NCI-H1436 (cell line): ENCODE measurements at regions not wholly inside any gene's neighbourhood (a gene's known extent, or its start where the extent isn't known, plus 50 kb on each side); places are given as distances from the start of the nearest gene placed in this dataset.

Experiments used
- DNase-seq: peaks from one replicate; lab custom pipeline; 2025; lab: John Stamatoyannopoulos, UW

DNA sequence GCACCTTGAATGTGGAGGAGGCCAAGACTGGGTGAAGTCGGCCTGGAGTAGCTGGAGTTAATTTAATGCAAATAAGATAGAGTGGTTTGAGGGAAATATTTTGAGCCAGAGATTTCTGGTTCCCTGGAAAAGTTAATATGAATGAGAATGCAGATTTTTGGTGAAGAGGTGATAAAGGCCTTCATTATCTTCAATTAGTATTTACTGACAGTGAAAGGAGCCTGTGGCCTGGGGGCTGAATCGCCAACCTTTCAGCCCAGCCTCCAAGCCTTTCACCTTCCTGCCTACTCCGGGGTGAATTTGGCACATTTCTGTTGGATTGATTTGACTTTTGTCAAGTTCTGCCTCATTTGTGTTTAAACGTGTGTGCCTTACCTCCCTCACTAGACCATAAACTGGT lies 147.8 kb downstream of the SOX2 start:
- no peak for DNase-seq

DNA sequence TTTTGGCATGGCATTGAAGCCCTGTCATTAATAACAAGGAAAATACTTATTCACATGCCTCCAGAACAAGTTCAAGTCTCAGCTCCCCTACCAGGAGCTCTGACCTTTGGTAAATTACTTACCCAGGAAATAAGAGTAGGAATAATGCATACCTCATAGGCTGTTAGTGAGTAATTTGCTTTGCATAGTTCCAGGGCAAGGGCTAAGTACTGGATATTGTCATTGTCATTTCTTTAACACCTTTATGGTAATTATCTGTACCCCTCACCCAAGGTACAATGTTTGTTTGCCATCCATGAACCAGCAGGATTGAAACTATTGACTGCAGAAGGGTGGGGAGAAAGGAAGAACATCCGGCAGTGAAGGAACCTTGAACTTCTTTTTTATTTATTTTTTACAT lies 148.5 kb downstream of the SOX2 start:
- no peak for DNase-seq

DNA sequence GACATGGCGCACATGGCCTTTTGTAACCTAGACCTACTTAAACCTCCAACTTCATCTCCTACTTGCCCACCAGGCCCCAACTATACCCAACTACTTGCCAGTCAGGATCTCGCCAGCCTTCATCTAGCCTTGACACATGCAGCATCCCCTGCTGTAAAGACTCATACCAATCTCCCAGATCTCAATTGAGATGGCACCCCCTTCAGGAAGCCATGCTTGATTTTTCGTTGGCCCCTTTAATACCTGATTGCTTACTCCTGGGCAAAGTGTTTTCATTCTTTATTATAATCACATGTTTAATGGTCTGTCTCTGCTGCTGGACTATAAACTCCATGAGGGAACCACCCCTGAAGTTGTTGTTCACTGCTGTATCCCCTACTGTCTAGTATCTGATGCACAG lies 150.8 kb downstream of the SOX2 start:
- no peak for DNase-seq

DNA sequence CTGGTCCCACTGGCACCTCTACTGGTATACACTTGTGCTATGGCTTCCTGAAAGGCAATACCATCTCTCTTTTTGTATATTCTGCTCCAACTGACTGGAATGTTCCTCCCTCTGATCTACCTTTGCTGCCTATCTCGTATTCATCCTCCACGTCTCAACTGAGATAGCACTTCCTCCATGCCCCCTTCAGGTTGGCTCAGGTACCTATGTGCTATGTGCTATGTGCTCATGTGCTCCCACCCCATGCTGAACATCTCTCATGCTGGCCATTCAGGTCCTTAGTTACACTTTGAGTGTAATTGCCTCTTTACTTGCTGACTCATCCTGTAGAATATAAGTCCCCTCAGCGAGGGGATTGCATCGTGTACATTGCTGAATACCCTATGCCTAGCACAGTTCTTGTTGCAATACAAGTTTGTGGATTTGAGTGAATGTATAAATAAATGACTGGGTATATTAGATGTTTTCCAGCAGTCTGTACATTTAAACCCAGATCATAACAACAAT lies 156.9 kb downstream of the SOX2 start:
- DNase-seq: peak; percentile 85

DNA sequence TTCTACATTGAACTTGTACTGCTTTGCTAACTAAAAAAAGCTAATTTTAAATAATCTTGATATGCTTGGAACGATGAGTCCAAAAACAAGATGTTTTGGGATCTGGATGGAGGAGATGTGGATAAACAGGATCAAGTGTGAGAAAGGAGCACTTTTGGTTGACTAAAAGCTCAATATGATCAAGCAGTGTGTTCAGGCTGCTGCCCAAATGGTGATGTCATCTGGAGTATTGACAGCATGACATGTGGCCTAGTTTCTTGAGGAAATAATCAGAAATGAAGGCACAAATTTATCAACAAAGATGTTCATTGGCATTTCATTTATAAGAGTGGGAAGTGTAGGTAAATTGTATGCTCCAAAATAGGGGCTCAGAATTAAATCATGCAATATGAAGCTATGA lies 161.2 kb downstream of the SOX2 start:
- no peak for DNase-seq

DNA sequence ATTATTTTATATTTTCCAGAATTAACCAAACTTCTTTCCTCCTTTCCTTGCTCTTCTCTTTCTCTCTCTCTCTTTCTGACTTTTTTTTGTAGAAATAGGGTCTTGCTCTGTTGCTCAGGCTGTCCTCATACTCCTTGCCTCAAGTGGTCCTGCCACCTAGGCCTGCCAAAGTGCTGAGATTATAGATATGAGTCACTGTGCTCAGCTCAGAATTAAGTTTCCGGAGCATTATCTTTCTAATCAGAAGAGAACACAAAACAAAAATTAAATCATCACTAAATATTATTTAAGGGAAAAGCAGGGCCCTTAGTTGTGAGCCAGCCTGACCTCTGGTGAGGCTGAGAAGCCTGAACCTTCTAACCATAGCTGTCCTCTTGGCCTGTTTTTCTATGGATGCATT lies 168.2 kb downstream of the SOX2 start:
- DNase-seq: peak; percentile 19

DNA sequence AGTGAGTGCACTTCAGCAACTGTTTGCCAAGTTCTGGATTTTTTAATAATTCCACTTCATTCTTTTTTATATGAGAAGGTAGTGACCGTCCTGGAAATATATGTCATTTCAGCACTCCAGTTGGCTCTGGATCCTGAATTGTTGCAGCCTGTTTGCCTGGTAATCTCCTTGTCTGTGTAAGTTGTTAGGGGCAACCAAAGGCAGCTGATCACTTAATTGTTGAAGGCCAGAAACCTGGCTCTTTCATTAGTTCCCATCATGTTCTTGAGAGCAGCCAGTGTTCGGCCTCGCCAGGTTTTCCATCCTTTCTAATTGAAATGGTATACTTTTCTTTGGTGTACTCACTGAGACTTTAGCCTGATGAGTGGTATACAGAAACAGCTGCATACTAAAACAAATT lies 168.6 kb downstream of the SOX2 start:
- peak; percentile 80 for DNase-seq

DNA sequence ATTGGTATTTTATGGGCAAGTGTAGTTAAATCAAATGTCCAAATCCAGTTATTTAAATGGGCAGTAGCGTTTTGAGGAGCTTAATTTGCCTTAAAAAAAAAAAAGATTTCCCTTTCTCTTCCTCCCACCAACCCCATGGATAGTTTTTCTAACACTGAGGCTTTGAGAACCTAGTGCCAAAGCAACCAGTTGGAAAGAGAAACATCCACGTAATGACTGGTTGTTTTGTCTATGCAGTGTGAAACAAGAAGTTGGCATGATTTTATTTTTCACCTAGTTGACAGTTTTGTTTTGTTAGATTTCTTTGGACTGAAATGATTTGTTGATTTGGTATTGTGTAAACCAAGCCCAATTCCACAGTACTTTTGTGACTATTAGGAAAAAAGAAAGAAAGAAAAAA lies 170.0 kb downstream of the SOX2 start:
- DNase-seq: no peak

DNA sequence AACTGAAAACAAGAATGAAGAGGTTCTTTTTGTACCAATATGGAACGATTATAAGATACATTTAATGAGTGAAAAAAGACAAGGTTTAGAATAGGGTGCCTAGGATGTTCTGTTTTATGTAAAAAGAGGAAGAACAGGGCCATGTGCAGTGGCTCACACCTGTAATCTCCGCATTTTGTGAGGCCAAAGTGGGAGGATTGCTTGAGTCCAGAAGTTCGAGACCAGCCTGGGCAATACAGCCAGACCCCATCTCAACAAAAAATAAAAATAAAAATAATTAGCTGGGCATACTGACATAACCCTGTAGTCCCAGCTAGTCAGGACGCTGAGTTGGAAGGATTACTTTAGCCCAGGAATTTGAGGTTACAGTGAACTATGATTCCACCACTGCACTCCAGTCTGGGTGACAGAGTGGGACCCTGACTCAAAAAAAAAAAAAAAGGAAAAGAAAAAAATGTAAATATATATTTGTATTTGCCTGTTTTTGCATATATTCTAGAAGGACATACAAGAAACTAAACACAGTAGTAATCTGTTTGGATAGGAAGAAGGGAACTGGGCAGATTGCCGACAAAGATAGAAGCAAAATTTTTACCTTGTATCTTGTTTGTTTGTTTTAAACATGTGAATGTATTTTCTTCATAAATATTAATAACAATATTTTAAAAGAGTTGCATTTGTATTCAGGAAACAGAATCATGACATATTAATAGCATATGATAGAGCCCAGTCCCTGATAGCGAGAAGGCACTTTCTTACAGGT lies 174.3 kb downstream of the SOX2 start:
- no peak for DNase-seq

DNA sequence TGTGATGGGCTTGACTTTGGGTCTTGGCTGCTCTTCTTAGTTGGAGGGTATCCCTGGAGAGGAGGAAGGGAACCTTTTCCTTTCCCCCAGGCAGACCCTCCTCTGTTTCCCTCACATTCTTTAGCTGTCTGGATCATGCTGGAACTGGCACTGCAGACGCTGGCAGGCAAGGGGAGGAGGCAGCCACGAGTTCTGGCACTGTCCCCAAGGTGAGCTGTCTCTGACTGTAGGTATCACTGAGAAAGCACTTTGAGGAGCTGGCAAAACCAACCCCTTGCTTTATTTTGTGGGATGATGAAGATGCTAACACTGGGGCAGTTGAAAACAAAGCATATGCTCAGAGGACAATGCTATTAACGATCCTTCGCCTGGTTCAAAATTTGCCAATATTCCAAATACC lies 175.0 kb downstream of the SOX2 start:
- DNase-seq: no peak

DNA sequence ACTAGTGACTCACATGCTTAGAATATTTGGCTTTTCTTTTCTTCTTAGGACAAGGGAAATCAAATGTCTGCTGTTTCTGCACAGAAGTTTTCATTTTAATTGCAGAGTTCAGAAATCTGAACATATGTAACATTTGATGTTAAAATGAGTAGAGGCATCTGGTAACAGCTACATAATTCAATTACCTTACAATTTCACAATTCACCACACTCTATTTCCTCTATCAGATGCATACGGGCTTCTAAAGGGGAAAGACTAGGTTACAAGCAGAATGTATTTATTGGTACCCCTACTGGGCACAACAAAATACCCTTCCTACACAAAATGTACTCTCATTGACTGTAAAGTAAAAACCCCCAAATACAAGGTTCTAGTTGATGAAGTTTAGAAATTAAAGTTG lies 176.0 kb downstream of the SOX2 start:
- DNase-seq: no peak

DNA sequence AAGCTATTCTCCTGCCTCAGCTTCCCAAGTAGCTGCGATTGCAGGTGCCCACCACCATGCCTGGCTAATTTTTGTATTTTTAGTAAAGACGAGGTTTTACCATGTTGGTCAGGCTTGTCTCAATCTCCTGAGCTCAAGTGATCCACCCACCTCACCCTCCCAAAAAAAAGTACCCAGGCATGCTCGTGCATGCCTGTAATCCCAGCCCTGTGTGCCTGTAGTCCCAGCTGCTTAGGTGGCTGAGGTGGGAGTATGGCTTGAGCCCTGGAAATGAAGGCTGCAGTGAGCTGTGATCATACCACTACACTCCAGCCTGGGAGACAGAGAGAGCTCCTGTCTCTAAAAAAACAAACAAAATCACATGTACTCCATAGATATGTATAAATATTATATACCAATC lies 176.5 kb downstream of the SOX2 start:
- no peak for DNase-seq

DNA sequence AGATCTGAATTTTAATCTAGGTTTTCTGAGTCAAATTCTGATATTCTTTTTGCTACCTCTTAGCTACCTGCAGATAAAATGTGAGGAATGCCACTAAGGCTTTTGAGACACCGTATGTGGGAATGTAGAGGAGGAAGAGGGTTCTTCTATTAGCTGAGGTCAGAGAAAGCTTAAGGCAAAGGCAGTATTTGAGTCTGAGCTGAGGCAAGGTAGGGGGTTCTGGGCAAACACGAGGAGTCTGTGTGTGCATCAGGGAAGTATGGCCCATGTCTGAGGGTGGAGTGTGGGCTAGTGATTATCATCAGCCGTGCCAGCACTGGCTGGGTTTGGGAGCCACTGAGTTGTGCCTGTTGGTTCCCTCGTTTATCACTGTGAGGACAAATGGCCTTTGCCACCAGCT lies 181.1 kb downstream of the SOX2 start:
- DNase-seq: no peak

DNA sequence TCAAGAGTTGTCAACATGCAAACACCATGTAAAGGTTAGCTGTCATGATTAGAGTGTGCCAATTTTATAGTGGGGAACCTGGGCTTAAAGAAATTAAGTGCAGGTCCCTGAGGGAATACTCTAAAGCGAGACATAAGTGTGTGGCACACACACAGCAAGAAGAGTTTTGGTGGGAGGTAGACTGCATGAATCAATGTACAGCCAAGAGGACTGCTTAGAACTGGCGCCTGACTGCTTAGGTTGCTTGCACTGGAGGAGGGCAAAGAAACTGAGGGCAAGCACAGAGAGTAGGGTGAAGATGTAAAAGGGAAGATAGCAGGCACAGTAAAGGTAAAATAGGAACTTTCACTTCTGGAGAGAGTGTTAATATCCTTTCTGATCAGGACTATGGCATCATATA lies 184.9 kb downstream of the SOX2 start:
- DNase-seq: peak; percentile 59

DNA sequence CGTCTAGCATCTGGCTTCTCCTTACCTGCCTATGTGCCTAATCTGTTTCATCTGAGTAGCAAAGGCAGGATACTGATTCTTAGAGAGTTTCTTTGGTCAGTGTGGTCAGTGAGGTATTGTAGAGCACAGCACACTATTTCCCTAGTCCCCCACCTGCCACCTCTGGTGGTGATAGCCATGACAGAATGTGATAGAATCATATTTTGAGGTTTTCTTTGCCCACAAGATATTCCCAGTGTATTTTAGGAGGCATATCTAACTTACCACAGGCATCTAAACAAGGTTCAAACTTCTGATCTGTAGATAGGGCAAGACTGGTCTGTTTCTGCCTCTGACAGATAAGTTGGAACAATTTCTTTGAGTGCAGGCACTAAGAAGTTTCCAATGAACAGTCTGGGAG lies 188.0 kb downstream of the SOX2 start:
- no peak for DNase-seq

DNA sequence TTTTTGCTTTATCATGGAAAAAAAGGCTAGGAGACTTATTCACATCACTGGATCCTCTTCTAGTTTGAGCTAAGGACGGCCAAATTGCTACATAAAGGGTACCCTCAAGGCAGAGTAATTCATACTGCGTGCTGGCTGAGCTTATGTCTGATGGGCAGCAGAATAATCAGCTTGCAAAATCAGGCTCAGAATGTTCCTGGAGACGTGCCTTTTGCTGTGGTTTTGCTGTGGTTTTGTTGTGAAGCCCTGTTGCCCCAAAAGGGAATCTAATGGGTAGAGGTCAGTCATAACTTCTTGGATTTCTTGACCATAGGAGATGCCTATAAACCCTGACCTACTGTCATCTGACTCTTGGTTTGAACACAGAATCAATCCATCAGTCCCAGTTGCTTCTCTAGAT lies 189.9 kb downstream of the SOX2 start:
- no peak for DNase-seq

DNA sequence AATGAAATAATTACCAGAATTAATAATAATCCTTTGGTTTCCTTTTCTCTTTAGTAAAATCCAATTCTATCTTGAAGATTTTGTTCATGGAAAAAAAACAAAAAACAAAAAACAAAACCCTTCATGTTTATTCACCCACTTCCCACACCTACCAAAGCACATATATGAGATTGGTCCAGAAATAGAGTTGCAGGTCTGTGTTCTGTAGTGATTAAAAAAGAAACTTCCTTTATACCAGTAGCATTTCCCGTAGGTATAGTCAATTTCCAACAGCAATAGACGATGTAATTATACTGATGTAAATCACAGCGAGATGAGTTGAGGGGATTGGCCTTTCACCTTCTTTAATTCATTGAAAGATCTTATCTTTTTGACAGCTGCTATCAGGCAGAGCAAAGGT lies 194.6 kb downstream of the SOX2 start:
- no peak for DNase-seq

DNA sequence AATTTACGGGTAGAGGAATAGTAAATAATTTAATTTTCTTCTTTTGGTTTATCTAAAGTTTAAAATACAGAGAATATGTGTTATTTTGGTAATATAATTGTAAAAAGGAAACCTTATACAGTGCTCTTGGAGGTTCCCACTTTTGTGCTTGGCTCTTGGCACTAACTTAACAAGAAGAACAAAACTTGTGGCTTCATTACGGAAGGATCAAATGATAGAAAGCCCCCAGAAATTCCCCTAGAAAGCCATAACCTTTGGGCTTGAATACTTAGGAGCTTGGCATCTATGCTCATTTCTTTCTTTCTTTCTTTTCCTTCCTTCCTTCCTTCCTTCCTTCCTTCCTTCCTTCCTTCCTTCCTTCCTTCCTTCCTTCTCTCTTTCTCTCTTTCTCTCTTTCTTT lies 197.5 kb downstream of the SOX2 start:
- DNase-seq: no peak

DNA sequence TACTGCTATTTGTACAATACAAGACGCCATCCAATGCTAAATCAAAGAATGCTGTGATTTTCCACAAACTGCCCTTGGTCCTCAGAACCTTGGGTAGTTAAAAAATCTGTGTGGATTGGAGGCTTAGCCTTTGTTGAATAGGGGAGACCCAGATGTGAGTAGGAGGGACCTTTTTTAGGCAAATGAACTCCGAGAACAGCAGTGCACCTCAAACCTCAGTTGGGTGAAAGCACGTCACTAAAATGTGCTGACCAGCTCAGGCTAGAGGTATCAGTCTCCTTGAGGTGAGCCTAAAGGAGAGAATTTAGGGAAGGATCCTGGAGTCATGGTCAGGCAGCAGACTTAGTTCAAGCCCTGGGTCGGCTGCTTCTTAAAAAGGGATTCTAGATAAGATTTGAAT lies 200.7 kb downstream of the SOX2 start:
- no peak for DNase-seq

DNA sequence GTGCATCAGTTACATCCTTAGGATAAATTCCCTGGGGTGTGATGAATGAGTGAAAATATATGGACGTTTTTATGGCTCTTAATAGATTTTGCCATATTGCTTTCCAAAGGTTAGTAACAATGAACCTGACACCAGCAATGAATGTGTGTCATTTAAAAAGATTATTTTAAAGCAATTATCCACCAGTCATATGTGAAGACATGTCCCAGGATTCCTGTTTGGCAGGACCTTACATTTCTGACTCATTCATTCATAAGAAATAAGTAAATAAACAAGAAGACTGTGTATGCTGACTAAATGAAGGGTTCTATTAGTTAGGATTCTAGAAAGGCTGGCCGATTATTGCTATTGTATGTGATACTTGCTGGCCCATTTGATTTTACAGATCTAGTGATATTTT lies 201.5 kb downstream of the SOX2 start:
- no peak for DNase-seq

DNA sequence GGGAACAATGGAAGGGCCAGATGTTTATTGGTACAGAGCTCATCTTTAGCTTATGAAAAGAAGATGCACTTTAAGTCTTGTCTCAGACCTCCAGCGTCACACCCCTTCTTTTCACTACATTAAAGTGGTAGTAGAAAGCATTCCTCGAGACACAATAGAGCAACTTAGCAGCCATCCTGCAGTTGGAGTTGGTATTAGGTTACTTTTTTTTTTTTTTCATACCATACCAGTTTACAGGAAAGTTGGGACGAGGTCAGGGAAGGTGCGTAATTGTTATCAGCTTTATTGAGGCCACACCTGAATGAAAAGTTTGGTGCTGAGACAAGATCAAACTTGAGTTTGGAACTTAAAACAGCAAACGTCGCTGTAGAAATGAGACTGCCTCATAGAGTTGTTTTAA lies 203.8 kb downstream of the SOX2 start:
- no peak for DNase-seq

DNA sequence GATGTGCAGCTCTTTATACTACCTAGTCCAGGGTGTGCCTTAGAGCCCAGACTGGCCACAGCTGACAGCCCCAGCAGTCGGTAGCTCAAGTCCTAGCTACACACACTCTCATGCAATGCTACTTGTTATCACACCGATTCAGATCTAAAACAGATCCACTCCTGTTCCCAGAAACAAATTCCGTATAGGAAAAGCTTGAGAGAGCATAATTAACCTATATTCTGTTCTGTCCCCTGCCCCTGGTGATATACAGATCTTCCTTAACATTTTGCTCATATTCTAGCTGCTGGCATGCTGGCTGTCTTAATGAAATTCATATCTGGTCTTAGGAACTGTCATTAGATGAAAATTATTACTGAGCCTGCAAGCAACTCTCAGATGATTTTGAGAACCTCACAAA lies 204.3 kb downstream of the SOX2 start:
- no peak for DNase-seq

DNA sequence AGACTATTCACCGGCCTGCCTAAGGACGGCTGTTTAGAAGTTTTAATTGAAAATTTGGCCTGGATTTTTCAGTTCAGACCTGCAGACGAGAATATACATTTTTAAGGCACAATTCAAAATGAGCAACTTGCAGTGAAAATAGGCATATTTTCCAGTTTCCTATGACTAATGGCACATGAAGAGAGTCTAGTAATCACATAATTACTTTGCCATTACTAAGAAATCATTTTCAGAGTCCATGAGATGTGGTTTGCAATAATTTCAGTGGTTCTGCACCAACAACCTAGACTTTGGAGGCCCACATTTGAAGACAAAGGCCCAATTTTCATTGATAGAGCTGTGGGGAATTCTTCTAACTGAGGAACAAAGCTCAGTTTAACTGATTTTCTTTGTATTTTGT lies 205.3 kb downstream of the SOX2 start:
- DNase-seq: no peak

DNA sequence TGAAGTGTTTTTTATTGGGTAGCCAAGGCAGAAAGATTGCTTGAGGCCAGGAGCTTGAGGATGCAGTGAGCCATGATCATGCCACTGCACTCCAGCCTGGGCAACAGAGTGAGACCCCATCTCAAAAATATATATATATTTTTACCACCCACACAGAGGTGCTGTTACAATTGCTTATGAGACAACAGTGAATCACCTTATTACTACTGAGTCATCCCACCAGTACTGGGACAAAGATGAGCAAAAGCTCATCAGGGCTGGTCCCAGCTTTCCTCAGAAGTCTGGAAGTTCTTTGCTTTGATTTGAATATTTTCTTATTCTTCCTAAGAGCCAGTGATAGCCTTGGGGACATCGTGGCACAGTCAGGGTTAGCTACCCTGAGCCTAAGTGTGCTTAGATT lies 207.7 kb downstream of the SOX2 start:
- no peak for DNase-seq
